BLaER1 treated with 17β-estradiol and CSF1 and Interleukin-3, amounts not matched to agents 10 nM and 100 nM (cell line): ENCODE measurements at regions not wholly inside any gene's neighbourhood (a gene's known extent, or its start where the extent isn't known, plus 50 kb on each side); places are given as distances from the start of the nearest gene placed in this dataset.

ENCODE experiments used
- H3K27ac ChIP-seq, 11 experiments: shearing (Covaris generic); formaldehyde crosslinking; 2 replicates each; pipeline ENCODE4 v1.8.1; 2022
- H3K27me3 ChIP-seq, 11 experiments: shearing (Covaris generic); formaldehyde crosslinking; 2 replicates each; pipeline ENCODE4 v1.8.1; 2022
- H3K36me3 ChIP-seq, 11 experiments: shearing (Covaris generic); formaldehyde crosslinking; 2 replicates each; pipeline ENCODE4 v1.8.1; 2022
- H3K4me1 ChIP-seq, 10 experiments: shearing (Covaris generic); formaldehyde crosslinking; 2 replicates each; pipeline ENCODE4 v1.8.1; 2022
- H3K4me2 ChIP-seq, 11 experiments: shearing (Covaris generic); formaldehyde crosslinking; 2 replicates each; pipeline ENCODE4 v1.8.1; 2022
- H3K4me3 ChIP-seq, 10 experiments: shearing (Covaris generic); formaldehyde crosslinking; 2 replicates each; pipeline ENCODE4 v1.8.1; 2022
- H3K9ac ChIP-seq, 11 experiments: shearing (Covaris generic); formaldehyde crosslinking; 2 replicates each; pipeline ENCODE4 v1.8.1; 2022
- H3K9me3 ChIP-seq, 11 experiments: shearing (Covaris generic); formaldehyde crosslinking; replicated peaks in 1 of 11; 2 replicates each; pipeline ENCODE4 v1.8.1; 2022
- H4K20me1 ChIP-seq, 11 experiments: shearing (Covaris generic); formaldehyde crosslinking; 2 replicates each; pipeline ENCODE4 v1.8.1; 2022
- Cebpa-rat ChIP-seq, 11 experiments: shearing (Covaris generic); IDR thresholded peaks; 2 replicates each; pipeline ENCODE4 v1.8.1; 2022

- Histone ChIP-seq H3K4me1 (peaks cover 25 to 65% (median 34%) of the 10 kb centered on the region in 10 experiments), H3K4me2 (no peak overlapping the region), H4K20me1 (no peaks in the 10 kb centered on the region), H3K9me3 (peaks cover 0 to 3% (median 0%) of the 10 kb centered on the region in 11 experiments; a peak in 1 of 22 replicates), H3K9ac (no peak overlapping the region), H3K36me3 (no peaks in the 10 kb centered on the region), H3K27ac (no peak overlapping the region), H3K27me3 (peaks cover 0 to 8% (median 0%) of the 10 kb centered on the region in 11 experiments; a peak in 4 of 22 replicates), H3K4me3 (no peak overlapping the region)
- TF ChIP-seq Cebpa-rat (IDR thresholded peaks at IDR 0.05), result no peak
Measured at GRCh38 chr5:72558046-72558336, 50.8 kb upstream of the ZNF366 start.

- peak overlapping the region; percentile 80 to 93 (median 85) for H3K4me2 ChIP-seq
- H4K20me1 ChIP-seq, result no peaks in the 10 kb centered on the region
- no peaks in the 10 kb centered on the region for H3K9me3 ChIP-seq
- H3K27ac ChIP-seq, result peak overlapping the region in 9 of 11 experiments; percentile 48 to 67 (median 55); a peak in 13 of 22 replicates
- no peaks in the 10 kb centered on the region for H3K36me3 ChIP-seq
- H3K9ac ChIP-seq, result peak overlapping the region; percentile 42 to 68 (median 61); a peak in 15 of 22 replicates
- no peak for TF ChIP-seq Cebpa-rat (IDR thresholded peaks at IDR 0.05)
- peak overlapping the region in 6 of 10 experiments; percentile 38 to 54 (median 46); a peak in 7 of 20 replicates for H3K4me3 ChIP-seq
- H3K27me3 ChIP-seq, result peaks cover 0 to 8% (median 0%) of the 10 kb centered on the region in 11 experiments; a peak in 4 of 22 replicates
- H3K4me1 ChIP-seq, result peaks cover 25 to 65% (median 34%) of the 10 kb centered on the region in 10 experiments
Measured at GRCh38 chr5:72557167-72558045, 50.2 kb upstream of the ZNF366 start.
